Transverse colon (tissue), 4 donors: ENCODE measurements at regions not wholly inside any gene's neighbourhood (a gene's known extent, or its start where the extent isn't known, plus 50 kb on each side); places are given as distances from the start of the nearest gene placed in this dataset.

Source experiments
- DNase-seq: peaks from one replicate; pipeline ENCODE4 v3.0.0-alpha.2; 2019
- H3K27ac ChIP-seq, 4 donors: fragments of 200-600 bp; sonication (generic); 2 replicates each; pipeline ENCODE4 v1.5.1; 2016 to 2018; ENCODE audit warnings: inconsistent platforms in 4 of 4
- H3K27me3 ChIP-seq: fragments of 200-600 bp; sonication (generic); 2 replicates; pipeline ENCODE4 v1.5.1; 2017; ENCODE audit warnings: inconsistent platforms
- H3K36me3 ChIP-seq, 4 donors: fragments of 200-600 bp; sonication (generic); 2 replicates each; pipeline ENCODE4 v1.5.1; 2017 to 2019; ENCODE audit warnings: inconsistent platforms in 4 of 4
- H3K4me1 ChIP-seq, 4 donors: fragments of 200-600 bp; sonication (generic); 2 replicates each; pipeline ENCODE4 v1.5.1; 2017 to 2020; ENCODE audit warnings: inconsistent platforms in 4 of 4
- H3K4me3 ChIP-seq, 4 donors: fragments of 200-600 bp; sonication (generic); 1 replicate in 1 of 4; 2 replicates in 3 of 4; pipeline versions ENCODE4 v1.5.1 to v1.6.1; 2017 to 2019; ENCODE audit warnings: inconsistent platforms in 4 of 4
- H3K9me3 ChIP-seq, 2 donors: fragments of 200-600 bp; sonication (generic); 2 replicates each; pipeline ENCODE4 v1.5.1; 2017 to 2019; ENCODE audit warnings: inconsistent platforms in 2 of 2
- CTCF ChIP-seq, 5 experiments: fragments of 200-600 bp in 3 of 5; fragments of 450-650 bp in 2 of 5; sonication (generic) in 3 of 5; IDR thresholded peaks; 1 replicate in 2 of 5; 2 replicates in 3 of 5; pipeline ENCODE4 v1.5.1; 2016 to 2017; ENCODE audit warnings: antibody characterized with exemption in 5 of 5, inconsistent platforms in 3 of 5, mild to moderate bottlenecking in 2 of 5, moderate library complexity in 1 of 5
- EP300 ChIP-seq: sonication (generic); formaldehyde crosslinking; IDR thresholded peaks from one replicate; pipeline ENCODE4 v1.6.1; 2017; ENCODE audit warnings: antibody characterized with exemption, low read depth
- POLR2A ChIP-seq: fragments of 450-650 bp; IDR thresholded peaks from one replicate; pipeline ENCODE4 v1.6.1; 2016; ENCODE audit warnings: antibody characterized with exemption, mild to moderate bottlenecking, moderate library complexity
- POLR2AphosphoS5 ChIP-seq, 3 donors: sonication (generic); formaldehyde crosslinking; IDR thresholded peaks; one replicate each; pipeline ENCODE4 v1.6.1; 2016; ENCODE audit warnings: antibody characterized with exemption in 3 of 3
- WGBS, 2 donors: methylation state at CpG; one replicate each; pipeline ENCODE4 v1.1.5; 2018; ENCODE audit warnings: low coverage in 1 of 2; 5-methylcytosine and 5-hydroxymethylcytosine counted together
- in situ Hi-C, 4 donors: fragments of 200-750 bp; cut with MboI; loops; one replicate each; pipeline versions ENCODE4 v1.15.0 to v1.15.1; 2017; ENCODE audit warnings: low sequenced_read_pairs in 3 of 4, low pct_ligation_motif_present in 1 of 4, low pct_unique_long_range_greater_than_20kb in 1 of 4
- intact Hi-C: fragments of 100-400 bp; cut with DNase I; formaldehyde crosslinking; loops from one replicate; pipeline ENCODE4 v1.15.1; 2023; ENCODE audit warnings: low total_unique reads

GRCh38 chr5:10921160-10921559 lies 160.1 kb upstream of the DAP start:
- no peaks in the 10 kb centered on the region for H3K4me1 ChIP-seq
- no peaks in the 10 kb centered on the region for H3K9me3 ChIP-seq
- no peak for TF ChIP-seq POLR2AphosphoS5 (IDR thresholded peaks at IDR 0.05)
- TF ChIP-seq CTCF (IDR thresholded peaks at IDR 0.05): no peak
- no peak for TF ChIP-seq EP300
- H3K27me3 ChIP-seq: no peaks in the 10 kb centered on the region
- in situ Hi-C loops (no loop called here), intact Hi-C loops (no loop called here)
- WGBS, 2 donors: 73 to 87% methylated on average over 2 to 3 of the region's 3 CpGs
- no peak overlapping the region for H3K27ac ChIP-seq
- DNase-seq: no peak
- no peak overlapping the region for H3K4me3 ChIP-seq
- no peaks in the 10 kb centered on the region for H3K36me3 ChIP-seq

- Histone ChIP-seq H3K27ac (no peak overlapping the region), H3K9me3 (no peaks in the 10 kb centered on the region), H3K4me3 (no peak overlapping the region), H3K36me3 (no peaks in the 10 kb centered on the region), H3K4me1 (no peaks in the 10 kb centered on the region), H3K27me3 (no peaks in the 10 kb centered on the region)
- TF ChIP-seq EP300: no peak
- TF ChIP-seq POLR2AphosphoS5 (IDR thresholded peaks at IDR 0.05): no peak
- TF ChIP-seq POLR2A: no peak
- TF ChIP-seq CTCF (IDR thresholded peaks at IDR 0.05): no peak
- no peak for DNase-seq
- in situ Hi-C loops (no loop called here), intact Hi-C loops (no loop called here)
- WGBS, 2 donors: 77 to 93% methylated on average over 2 of the region's 2 CpGs
These were observed 159.4 kb upstream of the DAP start for GRCh38 chr5:10920400-10920799.

GRCh38 chr5:10914741-10915480 lies 153.9 kb upstream of the DAP start:
- DNase-seq: no peak
- no peaks in the 10 kb centered on the region for H3K36me3 ChIP-seq
- TF ChIP-seq POLR2AphosphoS5 (IDR thresholded peaks at IDR 0.05) (no peak), CTCF (IDR thresholded peaks at IDR 0.05) (no peak), POLR2A (no peak), EP300 (no peak)
- intact Hi-C loops (no loop called here), in situ Hi-C loops (no loop called here)
- no peak overlapping the region for H3K27ac ChIP-seq
- no peak overlapping the region for H3K4me3 ChIP-seq
- H3K27me3 ChIP-seq: no peaks in the 10 kb centered on the region
- 70 to 76% methylated on average over 9 of the region's 9 CpGs for WGBS, 2 donors
- H3K4me1 ChIP-seq: no peaks in the 10 kb centered on the region
- H3K9me3 ChIP-seq: no peaks in the 10 kb centered on the region

GRCh38 chr5:10913841-10914240 lies 152.8 kb upstream of the DAP start:
- in situ Hi-C loops (no loop called here), intact Hi-C loops (no loop called here)
- TF ChIP-seq CTCF (IDR thresholded peaks at IDR 0.05) (no peak), POLR2AphosphoS5 (IDR thresholded peaks at IDR 0.05) (no peak), POLR2A (no peak), EP300 (no peak)
- no peak overlapping the region for H3K4me3 ChIP-seq
- no peaks in the 10 kb centered on the region for H3K9me3 ChIP-seq
- WGBS, 2 donors: 17 to 30% methylated on average over 1 to 5 of the region's 5 CpGs
- no peaks in the 10 kb centered on the region for H3K27me3 ChIP-seq
- no peaks in the 10 kb centered on the region for H3K36me3 ChIP-seq
- DNase-seq: no peak
- no peaks in the 10 kb centered on the region for H3K4me1 ChIP-seq
- no peak overlapping the region for H3K27ac ChIP-seq
